Activated naive CD8-positive, alpha-beta T cell treated with anti-CD3 and anti-CD28 coated beads for 36 hours (primary cell): ENCODE measurements at regions not wholly inside any gene's neighbourhood (a gene's known extent, or its start where the extent isn't known, plus 50 kb on each side); places are given as distances from the start of the nearest gene placed in this dataset.

Source experiments
- DNase-seq: peaks from one replicate; pipeline ENCODE4 v3.0.0; 2021
- H3K27ac Mint-ChIP-seq: one replicate; pipeline ENCODE4 v1.8.0; 2022; ENCODE audit warnings: mild to moderate bottlenecking, moderate library complexity, mixed read lengths
- H3K27me3 Mint-ChIP-seq: one replicate; pipeline ENCODE4 v1.8.0; 2022; ENCODE audit warnings: mild to moderate bottlenecking, mixed read lengths
- H3K36me3 Mint-ChIP-seq: one replicate; pipeline ENCODE4 v1.8.0; 2021; ENCODE audit warnings: mild to moderate bottlenecking, mixed read lengths
- H3K4me1 Mint-ChIP-seq: one replicate; pipeline ENCODE4 v1.8.0; 2021; ENCODE audit warnings: mixed read lengths
- H3K4me3 Mint-ChIP-seq: one replicate; pipeline ENCODE4 v1.8.0; 2022; ENCODE audit warnings: mild to moderate bottlenecking, moderate library complexity, mixed read lengths
- H3K9me3 Mint-ChIP-seq: one replicate; pipeline ENCODE4 v1.8.0; 2022; ENCODE audit warnings: mixed read lengths

DNA sequence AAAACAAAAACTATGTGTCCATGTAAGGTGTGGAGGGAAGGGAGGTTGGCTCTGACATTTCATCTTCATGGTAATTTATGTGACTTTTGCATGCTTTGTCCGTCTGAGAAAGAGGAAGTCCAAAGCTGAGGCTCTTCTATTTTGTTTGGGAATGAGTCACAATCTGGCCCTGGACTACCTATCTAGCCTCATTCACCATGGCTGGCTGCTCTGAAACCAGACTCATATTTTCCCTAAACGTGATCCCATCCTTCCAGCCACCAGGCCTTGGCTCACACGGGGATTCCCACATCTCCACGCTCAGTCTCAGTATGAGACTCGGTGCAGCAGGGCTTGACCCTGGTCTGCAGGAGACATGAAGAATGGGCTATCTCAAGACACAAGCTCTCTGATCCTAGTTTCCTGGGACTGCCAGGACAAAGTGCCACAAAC is 672.8 kb downstream of the ACTL7B start:
- no peak for DNase-seq
- Mint-ChIP-seq H3K9me3 (peaks cover 2% of the 10 kb centered on the region), H3K27ac (no peak overlapping the region), H3K27me3 (no peaks in the 10 kb centered on the region), H3K4me3 (no peak overlapping the region), H3K36me3 (no peaks in the 10 kb centered on the region), H3K4me1 (no peaks in the 10 kb centered on the region)

DNA sequence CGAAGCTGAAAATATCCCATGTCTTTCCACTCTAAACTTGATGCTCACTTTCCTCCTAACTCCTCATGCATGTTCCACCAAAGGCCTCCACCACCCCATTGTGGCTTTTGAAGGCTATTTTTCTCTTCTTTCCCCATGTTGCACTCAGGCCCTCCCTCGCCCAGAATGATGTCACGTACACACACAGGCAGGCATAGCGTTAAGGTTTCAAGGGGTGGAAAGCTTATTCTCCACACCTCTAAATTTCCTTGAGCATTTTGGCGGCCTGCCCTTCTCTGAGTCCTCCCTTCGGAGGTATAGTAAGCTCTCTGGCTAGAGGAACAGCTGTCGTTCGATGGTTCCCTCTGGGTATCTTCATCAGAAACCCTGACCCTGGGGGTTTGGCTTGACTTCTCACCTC is 673.5 kb downstream of the ACTL7B start:
- Mint-ChIP-seq H3K27ac (no peak overlapping the region), H3K36me3 (no peaks in the 10 kb centered on the region), H3K9me3 (peaks cover 2% of the 10 kb centered on the region), H3K4me1 (no peaks in the 10 kb centered on the region), H3K4me3 (no peak overlapping the region), H3K27me3 (no peaks in the 10 kb centered on the region)
- no peak for DNase-seq

DNA sequence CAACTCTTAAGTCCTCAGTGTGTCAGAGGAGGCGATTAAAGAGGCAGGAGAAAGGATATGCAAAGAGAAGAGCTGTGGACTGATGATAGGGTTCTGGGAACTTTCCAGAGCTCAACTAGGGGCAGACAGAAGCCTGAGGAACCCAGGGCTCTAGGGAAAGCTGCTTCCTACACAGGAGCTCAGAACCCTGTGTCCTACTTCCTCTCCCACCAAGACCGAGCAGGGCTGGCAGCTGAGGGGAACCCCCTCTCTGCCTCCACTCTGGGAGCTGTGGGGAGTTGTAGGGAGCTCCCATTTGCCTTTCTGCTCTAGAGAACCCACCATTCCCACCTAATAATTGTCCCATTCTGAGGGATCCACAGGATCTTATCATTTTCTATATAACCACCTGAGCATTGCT is 674.3 kb downstream of the ACTL7B start:
- no peaks in the 10 kb centered on the region for H3K27me3 Mint-ChIP-seq
- H3K36me3 Mint-ChIP-seq: no peaks in the 10 kb centered on the region
- H3K4me1 Mint-ChIP-seq: no peaks in the 10 kb centered on the region
- no peak for DNase-seq
- peaks cover 2% of the 10 kb centered on the region for H3K9me3 Mint-ChIP-seq
- no peak overlapping the region for H3K27ac Mint-ChIP-seq
- H3K4me3 Mint-ChIP-seq: no peak overlapping the region

DNA sequence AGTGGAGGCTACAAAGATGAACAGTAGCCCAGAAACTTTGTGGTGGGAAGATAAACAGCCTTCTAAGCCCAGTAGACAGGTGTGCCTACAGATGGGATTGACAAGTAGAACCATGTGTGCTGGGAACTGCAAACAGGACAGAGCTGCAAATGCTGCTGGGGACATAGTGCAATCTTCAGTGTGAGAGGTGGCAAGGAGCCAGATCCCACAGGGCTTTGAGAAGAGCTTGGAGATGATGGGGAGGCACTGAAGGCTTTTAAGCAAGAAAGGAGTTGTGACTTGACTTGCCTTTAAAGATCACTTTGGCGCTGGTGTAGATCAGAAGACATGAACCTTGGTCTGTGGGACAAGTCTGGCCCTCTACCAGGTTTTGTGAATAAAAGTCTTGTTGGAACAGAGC is 675.2 kb downstream of the ACTL7B start:
- Mint-ChIP-seq H3K27me3 (no peaks in the 10 kb centered on the region), H3K36me3 (no peaks in the 10 kb centered on the region), H3K27ac (no peak overlapping the region), H3K4me1 (no peaks in the 10 kb centered on the region), H3K4me3 (no peak overlapping the region), H3K9me3 (peaks cover 7% of the 10 kb centered on the region)
- no peak for DNase-seq

DNA sequence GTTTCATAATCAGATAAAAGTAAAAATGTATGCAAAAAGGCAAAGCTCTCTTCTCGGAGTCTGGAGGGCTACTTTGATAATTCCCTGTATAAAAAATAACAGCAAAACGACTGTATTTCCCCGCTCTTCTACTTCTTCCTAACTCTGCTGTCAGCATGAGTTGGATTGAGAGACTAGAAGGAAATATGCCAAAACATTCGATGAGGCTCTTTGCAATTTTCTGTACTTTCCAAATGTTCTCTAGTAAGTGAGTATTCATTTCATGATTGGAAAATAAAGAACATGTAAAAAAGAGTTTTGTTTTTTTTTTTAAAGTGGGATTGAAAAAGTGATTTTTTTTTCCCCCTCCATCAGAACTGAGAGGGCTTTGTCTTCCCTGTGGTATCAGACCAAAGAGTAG is 677.5 kb downstream of the ACTL7B start:
- Mint-ChIP-seq H3K9me3 (peaks cover 10% of the 10 kb centered on the region), H3K4me3 (no peak overlapping the region), H3K4me1 (no peaks in the 10 kb centered on the region), H3K27ac (no peak overlapping the region), H3K27me3 (no peaks in the 10 kb centered on the region), H3K36me3 (no peaks in the 10 kb centered on the region)
- DNase-seq: no peak

DNA sequence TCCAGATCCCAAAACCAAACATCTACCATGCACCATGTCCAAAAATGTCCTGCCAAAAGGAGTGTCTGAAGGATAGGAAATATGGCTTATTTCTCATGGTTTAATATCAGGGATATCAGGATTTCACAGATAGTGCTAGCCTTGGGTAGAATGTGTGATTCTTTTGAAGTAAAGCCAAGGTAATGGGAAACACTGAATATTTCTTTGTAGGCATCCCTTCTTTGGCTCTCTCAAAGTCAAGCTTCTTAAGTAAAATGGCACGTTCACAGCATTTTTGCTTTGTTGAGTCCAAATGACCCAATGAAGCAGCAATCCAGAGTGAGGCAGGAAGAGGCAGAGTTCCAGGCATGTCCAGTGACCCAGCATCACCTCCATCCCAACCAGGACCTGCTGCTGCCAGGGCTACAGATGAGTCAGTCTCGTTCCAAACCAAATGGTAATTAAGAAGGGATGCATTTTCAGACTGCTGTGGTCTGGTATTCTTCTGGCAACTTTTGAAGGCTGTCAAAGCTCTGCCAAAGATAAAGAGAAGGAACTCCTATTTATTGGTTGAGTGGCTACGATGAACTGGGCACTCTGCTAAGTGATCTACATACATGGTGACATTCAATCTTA is 678.8 kb upstream of the KLF4 start:
- Mint-ChIP-seq H3K27me3 (no peaks in the 10 kb centered on the region), H3K4me3 (no peak overlapping the region), H3K27ac (no peak overlapping the region), H3K36me3 (peaks cover 1% of the 10 kb centered on the region), H3K9me3 (peaks cover 11% of the 10 kb centered on the region), H3K4me1 (no peaks in the 10 kb centered on the region)
- DNase-seq: no peak

DNA sequence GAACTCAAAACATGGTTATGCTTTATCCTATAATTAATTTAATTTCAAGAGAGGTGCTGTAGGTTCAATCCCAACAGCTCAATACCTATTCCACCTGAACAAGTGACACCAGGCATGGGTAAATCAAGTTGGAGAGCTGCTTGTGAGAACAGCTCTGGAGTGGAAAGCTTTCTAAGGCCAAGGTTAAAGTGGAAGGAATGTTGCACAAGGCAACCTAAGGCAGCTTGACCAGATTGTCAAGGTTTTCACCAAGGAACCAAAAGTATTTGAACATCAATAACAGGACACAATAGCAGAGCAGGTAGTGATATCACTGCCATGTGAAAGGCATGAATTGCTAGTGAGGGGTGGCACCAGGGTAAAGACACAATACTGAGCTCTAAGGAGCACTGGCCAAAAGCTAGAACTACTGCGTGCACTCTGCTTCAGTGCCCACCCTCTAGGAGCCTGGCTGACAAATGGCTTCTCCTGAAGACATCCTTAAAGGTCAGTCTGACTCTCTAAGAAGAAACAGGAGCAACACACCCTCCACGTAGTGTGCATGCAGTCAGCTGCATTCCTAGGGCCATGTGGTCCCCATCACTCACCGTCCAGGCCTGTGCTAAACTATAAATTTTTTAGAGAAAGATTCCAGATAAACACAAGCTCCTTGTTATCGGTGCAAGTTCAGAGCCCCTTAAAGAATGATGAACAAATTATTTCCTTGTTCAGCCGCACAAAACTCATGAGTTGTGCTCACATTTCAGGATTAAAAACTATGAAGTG is 677.7 kb upstream of the KLF4 start:
- Mint-ChIP-seq H3K4me3 (no peak overlapping the region), H3K27me3 (no peaks in the 10 kb centered on the region), H3K9me3 (peaks cover 7% of the 10 kb centered on the region), H3K4me1 (no peaks in the 10 kb centered on the region), H3K27ac (no peak overlapping the region), H3K36me3 (peaks cover 1% of the 10 kb centered on the region)
- DNase-seq: no peak

DNA sequence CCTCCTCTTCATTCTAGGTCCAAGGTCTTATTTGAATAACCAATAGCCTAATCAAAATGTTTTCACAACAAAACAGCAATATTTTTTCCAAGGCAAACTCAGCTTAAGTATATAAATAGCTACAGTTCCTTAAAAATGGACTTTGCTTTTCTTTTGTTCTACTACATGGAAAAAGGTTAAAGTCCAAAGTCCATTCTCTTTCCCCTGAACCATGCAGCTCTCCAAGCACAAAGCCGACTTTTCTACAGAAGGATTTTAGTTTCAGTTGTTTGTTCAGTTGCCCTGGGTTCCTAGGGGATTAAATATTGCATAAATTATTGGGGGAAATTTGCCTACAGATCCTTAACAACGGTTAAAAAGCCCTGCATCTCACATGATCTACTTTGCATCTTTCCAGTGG is 677.0 kb upstream of the KLF4 start:
- Mint-ChIP-seq H3K4me1 (no peaks in the 10 kb centered on the region), H3K36me3 (peaks cover 1% of the 10 kb centered on the region)

DNA sequence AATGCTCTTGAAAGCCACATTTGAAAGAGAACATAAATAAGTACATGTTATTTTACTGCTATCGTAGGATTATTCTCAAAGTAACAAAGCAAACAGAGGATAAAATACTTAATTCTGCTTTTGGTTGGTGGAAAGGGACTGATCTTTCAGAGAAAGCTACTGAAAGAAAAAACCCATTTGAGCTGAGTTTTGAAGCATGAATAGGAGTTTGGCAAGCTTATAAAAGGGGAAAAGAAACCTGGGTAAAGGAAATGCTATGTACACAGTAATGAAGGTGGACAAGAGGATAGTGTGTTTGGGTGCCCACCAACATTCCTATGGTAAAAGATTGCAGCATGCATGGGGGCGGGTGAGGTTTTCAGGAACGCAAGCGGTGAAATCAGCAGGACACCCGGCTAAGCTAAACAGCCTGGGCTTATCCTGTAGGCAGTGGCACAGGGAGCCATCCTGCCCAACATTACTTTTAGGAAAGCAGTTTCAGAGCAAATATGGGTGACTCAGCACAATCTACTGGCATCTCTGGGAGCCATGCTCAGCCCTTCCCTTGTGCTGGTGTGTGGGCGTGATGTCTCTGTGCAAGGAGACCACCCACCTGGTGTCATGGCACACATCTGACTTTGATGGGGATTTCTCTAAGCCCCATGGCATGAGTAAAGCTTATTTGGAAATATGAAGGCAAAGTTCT is 673.9 kb upstream of the KLF4 start:
- no peaks in the 10 kb centered on the region for H3K4me1 Mint-ChIP-seq
- no peak overlapping the region for H3K27ac Mint-ChIP-seq
- H3K9me3 Mint-ChIP-seq: peaks cover 5% of the 10 kb centered on the region
- H3K4me3 Mint-ChIP-seq: no peak overlapping the region
- DNase-seq: no peak
- H3K36me3 Mint-ChIP-seq: peaks cover 1% of the 10 kb centered on the region
- H3K27me3 Mint-ChIP-seq: peaks cover 3% of the 10 kb centered on the region

More for the DNA sequence above, 677.0 kb upstream of the KLF4 start:
- Mint-ChIP-seq H3K4me3 (no peak overlapping the region), H3K9me3 (peaks cover 5% of the 10 kb centered on the region), H3K27ac (no peak overlapping the region), H3K27me3 (no peaks in the 10 kb centered on the region)
- DNase-seq: no peak

DNA sequence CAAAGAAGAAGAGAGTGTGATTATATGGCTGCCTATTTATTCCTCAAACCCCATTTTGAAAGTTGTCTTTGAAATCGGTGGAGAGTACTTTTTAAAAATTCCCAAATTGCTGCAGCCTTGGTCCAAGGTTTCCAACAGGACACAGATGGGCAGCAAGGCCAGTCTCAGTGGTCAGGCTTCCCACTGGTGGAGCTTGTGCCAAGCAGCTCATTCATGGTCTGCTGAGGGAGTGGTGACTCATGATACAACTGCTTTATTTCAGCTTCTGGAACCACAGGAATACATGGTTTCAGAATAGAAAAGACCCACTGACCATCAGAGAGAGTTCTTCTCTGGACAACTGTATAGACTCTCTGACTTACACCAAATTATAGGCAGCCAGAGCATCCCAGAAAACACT is 673.1 kb upstream of the KLF4 start:
- Mint-ChIP-seq H3K4me1 (no peaks in the 10 kb centered on the region), H3K27me3 (peaks cover 3% of the 10 kb centered on the region), H3K36me3 (peaks cover 1% of the 10 kb centered on the region), H3K4me3 (no peak overlapping the region), H3K9me3 (peaks cover 8% of the 10 kb centered on the region), H3K27ac (no peak overlapping the region)
- no peak for DNase-seq

DNA sequence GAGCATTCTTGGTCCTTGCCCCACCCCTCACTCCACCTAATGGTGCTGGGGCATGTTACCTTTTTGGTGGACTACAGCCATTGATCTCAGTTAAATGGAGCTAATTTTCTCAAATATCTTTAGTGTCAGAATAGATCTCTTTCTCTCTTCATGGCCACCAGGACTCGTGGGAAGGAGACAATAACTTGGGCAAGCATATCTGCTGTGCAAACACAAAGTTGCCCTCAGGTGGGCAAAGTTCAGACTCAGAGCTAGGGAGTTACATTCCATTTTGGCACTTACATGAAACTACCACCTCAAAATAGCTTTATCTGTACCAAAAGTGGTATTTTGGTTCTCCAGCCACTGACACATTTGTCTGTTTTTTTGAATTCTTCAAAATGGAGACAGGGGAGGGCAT is 671.9 kb upstream of the KLF4 start:
- peaks cover 3% of the 10 kb centered on the region for H3K27me3 Mint-ChIP-seq
- no peak overlapping the region for H3K4me3 Mint-ChIP-seq
- no peak overlapping the region for H3K27ac Mint-ChIP-seq
- no peak for DNase-seq
- peaks cover 8% of the 10 kb centered on the region for H3K9me3 Mint-ChIP-seq
- no peaks in the 10 kb centered on the region for H3K4me1 Mint-ChIP-seq
- peaks cover 1% of the 10 kb centered on the region for H3K36me3 Mint-ChIP-seq

DNA sequence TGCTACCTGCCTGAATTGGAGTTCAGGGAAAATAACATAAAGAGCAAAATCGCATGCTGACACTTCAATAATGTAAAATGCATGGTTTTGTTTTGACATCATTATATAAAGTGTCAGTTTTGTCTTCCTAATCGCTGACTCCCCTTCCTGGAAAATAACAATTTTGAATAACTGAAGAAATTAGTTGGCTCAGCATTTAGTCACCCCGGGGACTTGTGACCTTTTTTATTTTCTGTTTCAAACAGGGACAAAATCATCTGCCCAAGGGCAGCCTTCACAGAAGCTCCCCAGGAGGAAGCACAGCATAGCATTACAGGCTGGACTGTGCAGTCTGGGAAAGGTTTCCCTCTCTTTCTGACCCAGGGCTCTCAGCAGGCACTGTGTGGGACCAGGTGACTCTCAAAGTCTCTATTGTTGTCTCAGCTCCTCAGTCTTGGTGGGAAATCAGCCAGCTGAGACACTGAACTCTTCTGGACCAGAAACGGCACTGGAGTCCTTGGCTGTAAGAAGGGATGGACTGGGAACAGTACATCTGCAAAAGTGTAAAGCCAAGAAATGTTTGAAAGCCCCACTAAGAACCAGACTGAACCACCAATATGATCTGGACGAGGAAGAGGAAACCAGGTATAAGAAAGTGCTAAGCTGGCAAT is 671.3 kb upstream of the KLF4 start:
- Mint-ChIP-seq H3K4me3 (no peak overlapping the region), H3K4me1 (no peaks in the 10 kb centered on the region), H3K36me3 (peaks cover 1% of the 10 kb centered on the region), H3K27me3 (peaks cover 3% of the 10 kb centered on the region), H3K9me3 (peaks cover 8% of the 10 kb centered on the region), H3K27ac (no peak overlapping the region)
- DNase-seq: no peak

DNA sequence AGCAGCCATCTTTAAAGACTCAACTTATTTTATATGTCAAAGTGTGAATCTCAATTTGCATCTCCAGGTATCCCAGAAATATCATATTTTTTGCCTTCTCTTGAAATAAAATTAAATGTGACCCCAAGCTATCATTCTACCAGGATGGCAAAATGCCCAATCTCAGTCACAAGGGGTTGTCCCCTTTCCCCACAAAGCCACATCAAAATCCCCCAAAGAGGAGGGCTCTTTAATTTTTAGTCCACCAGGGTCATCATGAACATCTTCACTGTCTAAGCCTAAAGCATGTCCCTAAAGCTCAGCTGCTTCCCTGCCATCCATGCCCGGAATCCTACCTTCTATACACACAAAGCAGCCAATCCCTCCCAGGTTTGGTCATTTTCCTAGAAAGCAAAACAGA is 670.5 kb upstream of the KLF4 start:
- H3K27ac Mint-ChIP-seq: no peak overlapping the region
- DNase-seq: no peak
- H3K36me3 Mint-ChIP-seq: no peaks in the 10 kb centered on the region
- no peaks in the 10 kb centered on the region for H3K4me1 Mint-ChIP-seq
- peaks cover 3% of the 10 kb centered on the region for H3K27me3 Mint-ChIP-seq
- peaks cover 4% of the 10 kb centered on the region for H3K9me3 Mint-ChIP-seq
- no peak overlapping the region for H3K4me3 Mint-ChIP-seq

DNA sequence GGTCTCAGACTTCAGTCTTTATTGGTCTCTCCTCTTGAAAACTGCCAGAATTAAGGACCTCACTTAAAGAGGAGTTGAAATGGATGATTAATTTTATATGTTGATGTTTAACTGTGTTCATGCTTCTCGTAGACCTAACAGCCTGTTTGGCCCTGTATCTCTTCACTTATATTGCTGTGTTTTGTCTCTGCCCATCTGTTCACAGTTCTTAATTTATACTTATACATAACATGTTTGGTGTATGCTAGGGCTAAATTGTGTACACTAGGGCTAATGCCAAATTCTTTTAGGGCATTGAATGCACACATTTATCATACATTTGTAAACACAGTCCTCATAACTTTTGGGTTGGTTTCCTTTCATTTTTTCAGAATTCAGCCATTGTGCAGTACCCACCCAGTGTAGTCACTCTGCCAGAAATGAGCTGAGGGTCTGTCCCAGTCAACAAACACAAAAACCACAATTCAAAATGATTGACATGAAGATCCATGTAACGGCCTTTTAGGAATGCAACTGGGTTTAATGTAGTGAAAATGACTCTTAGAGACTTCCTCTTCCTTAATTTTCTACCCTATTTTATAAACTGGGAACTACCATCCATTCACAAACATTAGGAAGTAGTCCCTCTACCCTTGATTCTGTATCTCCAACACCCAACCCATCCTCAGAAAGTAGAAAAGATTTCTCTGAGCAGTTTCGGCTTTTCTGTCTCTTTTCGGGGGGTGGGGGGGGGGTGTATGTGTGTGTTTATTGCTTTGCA is 668.8 kb upstream of the KLF4 start:
- Mint-ChIP-seq H3K4me1 (no peaks in the 10 kb centered on the region), H3K36me3 (no peaks in the 10 kb centered on the region), H3K27ac (no peak overlapping the region), H3K4me3 (no peak overlapping the region), H3K9me3 (peaks cover 5% of the 10 kb centered on the region), H3K27me3 (peaks cover 3% of the 10 kb centered on the region)
- DNase-seq: no peak
